Tibial artery (tissue), 4 donors: ENCODE measurements at regions not wholly inside any gene's neighbourhood (a gene's known extent, or its start where the extent isn't known, plus 50 kb on each side); places are given as distances from the start of the nearest gene placed in this dataset.
"Not testable (repeated sequence)": the region's sequence is repeated elsewhere in the genome, so short reads cannot be mapped to it uniquely, and the experiment has no call there.

ENCODE experiments used
- DNase-seq, 2 donors: peaks; one replicate each; pipeline ENCODE4 v3.0.0-alpha.2; 2019
- H3K27ac ChIP-seq, 2 donors: fragments of 200-600 bp; sonication (generic) in 1 of 2; 1 replicate in 1 of 2; 2 replicates in 1 of 2; pipeline ENCODE4 v1.5.1; 2018 to 2019; ENCODE audit warnings: mild to moderate bottlenecking in 1 of 2
- H3K27me3 ChIP-seq, 2 donors: fragments of 200-600 bp; sonication (generic) in 1 of 2; one replicate each; pipeline versions ENCODE4 v1.5.1 to v1.6.0; 2016 to 2019
- H3K36me3 ChIP-seq, 3 donors: fragments of 200-600 bp; sonication (generic) in 2 of 3; one replicate each; pipeline ENCODE4 v1.5.1; 2016 to 2019; ENCODE audit warnings: mild to moderate bottlenecking in 2 of 3
- H3K4me1 ChIP-seq, 4 donors: fragments of 200-600 bp; sonication (generic) in 2 of 4; 1 replicate in 3 of 4; 2 replicates in 1 of 4; pipeline ENCODE4 v1.5.1; 2016 to 2019
- H3K4me3 ChIP-seq, 2 donors: fragments of 200-600 bp; sonication (generic) in 1 of 2; 1 replicate in 1 of 2; 2 replicates in 1 of 2; pipeline ENCODE4 v1.5.1; 2018 to 2019; ENCODE audit warnings: mild to moderate bottlenecking in 2 of 2
- H3K9me3 ChIP-seq, 3 donors: fragments of 200-600 bp; sonication (generic) in 1 of 3; one replicate each; pipeline ENCODE4 v1.5.1; 2016 to 2019
- intact Hi-C: fragments of 100-400 bp; cut with DNase I; formaldehyde crosslinking; loops from one replicate; pipeline ENCODE4 v1.15.0; 2023; ENCODE audit warnings: low total_unique reads
- TF ChIP-seq, protein P1 (sequence below), 2 experiments: fragments of 200-600 bp in 1 of 2; fragments of 450-650 bp in 1 of 2; IDR thresholded peaks; one replicate each; pipeline ENCODE4 v1.5.1; 2017 to 2019; ENCODE audit warnings: antibody characterized with exemption in 2 of 2, mild to moderate bottlenecking in 1 of 2, moderate library complexity in 1 of 2

DNA sequence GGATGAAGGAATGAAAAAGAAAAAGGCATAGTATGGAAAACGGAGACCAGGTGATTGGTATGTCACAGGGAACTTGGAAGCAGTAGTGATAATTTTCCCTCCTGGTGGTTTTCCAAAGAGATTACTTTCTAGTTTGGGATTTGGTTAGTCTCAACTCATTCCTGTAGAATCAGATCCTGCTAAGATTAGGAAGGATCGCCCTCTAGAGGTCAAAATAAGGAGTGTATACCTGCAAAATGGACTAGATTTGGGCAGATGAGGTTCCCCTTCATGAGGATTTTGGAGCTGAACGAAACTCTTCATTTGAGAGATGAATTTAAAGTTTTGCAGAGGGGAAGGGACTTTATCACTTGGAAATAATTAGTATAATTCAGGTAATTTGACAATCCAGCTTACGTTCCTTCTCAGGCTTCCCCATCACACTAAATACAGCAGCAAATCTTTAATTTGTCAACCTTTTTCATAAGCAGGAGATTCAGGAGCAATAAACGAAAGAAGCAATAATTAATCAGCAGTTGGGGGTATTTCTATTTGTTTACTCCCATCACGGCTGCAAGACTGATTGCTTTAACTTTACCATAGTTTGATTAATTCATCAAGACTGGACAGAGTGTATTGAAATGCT is 65.2 kb downstream of the CCDC195 start:
- no peaks in the 10 kb centered on the region for H3K36me3 ChIP-seq
- H3K27me3 ChIP-seq, result no peaks in the 10 kb centered on the region
- TF ChIP-seq, protein P1, sequence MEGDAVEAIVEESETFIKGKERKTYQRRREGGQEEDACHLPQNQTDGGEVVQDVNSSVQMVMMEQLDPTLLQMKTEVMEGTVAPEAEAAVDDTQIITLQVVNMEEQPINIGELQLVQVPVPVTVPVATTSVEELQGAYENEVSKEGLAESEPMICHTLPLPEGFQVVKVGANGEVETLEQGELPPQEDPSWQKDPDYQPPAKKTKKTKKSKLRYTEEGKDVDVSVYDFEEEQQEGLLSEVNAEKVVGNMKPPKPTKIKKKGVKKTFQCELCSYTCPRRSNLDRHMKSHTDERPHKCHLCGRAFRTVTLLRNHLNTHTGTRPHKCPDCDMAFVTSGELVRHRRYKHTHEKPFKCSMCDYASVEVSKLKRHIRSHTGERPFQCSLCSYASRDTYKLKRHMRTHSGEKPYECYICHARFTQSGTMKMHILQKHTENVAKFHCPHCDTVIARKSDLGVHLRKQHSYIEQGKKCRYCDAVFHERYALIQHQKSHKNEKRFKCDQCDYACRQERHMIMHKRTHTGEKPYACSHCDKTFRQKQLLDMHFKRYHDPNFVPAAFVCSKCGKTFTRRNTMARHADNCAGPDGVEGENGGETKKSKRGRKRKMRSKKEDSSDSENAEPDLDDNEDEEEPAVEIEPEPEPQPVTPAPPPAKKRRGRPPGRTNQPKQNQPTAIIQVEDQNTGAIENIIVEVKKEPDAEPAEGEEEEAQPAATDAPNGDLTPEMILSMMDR (IDR thresholded peaks at IDR 0.05), result peak; percentile 81 to 85
- no peak overlapping the region for H3K4me3 ChIP-seq
- no peak for DNase-seq
- no peaks in the 10 kb centered on the region for H3K4me1 ChIP-seq
- intact Hi-C loops, result no loop called here
- no peak overlapping the region for H3K27ac ChIP-seq
- no peaks in the 10 kb centered on the region for H3K9me3 ChIP-seq

DNA sequence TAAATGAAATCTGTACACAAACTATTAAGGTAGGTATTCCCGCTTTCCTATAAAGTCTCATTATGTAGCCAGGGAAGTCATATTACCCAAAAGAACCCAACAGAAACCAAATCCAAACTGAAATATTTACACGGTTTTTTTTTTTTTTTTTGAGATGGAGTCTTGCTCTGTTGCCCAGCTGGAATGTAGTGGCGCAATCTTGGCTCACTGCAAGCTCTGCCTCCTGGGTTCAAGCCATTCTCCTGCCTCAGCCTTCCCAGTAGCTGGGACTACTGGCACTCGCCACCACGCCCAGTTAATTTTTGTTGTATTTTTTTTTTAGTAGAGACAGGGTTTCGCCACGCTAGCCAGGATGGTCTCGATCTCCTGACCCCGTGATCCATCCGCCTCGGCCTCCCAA is 62.5 kb upstream of the CUL3 start:
- not testable (repeated sequence) for H3K27ac ChIP-seq, H3K36me3 ChIP-seq, H3K27me3 ChIP-seq, H3K4me3 ChIP-seq, H3K4me1 ChIP-seq, DNase-seq, H3K9me3 ChIP-seq
- intact Hi-C loops, result loop anchor here (2.0 kb wide), 1 partner anchor 289 kb away; no protein-coding TSS in a partner anchor

DNA sequence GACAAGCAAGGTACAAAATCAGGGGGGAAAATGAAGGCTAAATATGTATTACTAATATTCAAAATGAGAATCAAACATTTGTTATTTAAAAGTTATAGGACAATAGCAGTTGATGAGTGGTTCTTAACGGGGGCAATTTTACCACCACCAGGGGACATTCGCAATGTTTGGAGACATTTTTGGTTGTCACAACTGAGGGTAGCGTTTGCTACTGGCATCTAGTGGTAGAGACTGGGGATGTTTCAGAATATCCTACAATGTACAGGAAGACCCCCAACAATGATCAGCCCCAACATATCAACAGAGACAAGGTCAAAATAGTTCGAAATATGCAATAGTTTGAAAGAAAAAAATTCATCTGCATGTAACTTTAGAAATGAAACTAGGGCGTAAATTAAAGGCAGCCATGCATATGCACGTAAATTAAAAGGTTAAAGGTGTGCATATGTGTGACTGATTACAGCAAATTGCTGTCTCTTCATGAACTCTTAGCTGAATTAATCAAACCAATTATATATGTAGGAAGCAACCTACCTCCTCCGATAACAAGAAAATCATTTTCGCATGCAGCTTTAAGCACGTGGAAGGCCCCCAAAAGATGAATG is 61.2 kb upstream of the CUL3 start:
- TF ChIP-seq, protein P1 (IDR thresholded peaks at IDR 0.05), result peak; percentile 30 to 40
- Histone ChIP-seq H3K27me3 (peaks cover 0 to 2% of the 10 kb centered on the region in 2 donors), H3K36me3 (no peaks in the 10 kb centered on the region), H3K4me3 (no peak overlapping the region), H3K9me3 (no peaks in the 10 kb centered on the region), H3K4me1 (no peaks in the 10 kb centered on the region), H3K27ac (no peak overlapping the region)
- intact Hi-C loops, result no loop called here
- no peak for DNase-seq

- Histone ChIP-seq H3K27ac (no peak overlapping the region), H3K4me3 (no peak overlapping the region), H3K27me3 (peaks cover 0 to 2% of the 10 kb centered on the region in 2 donors), H3K9me3 (no peaks in the 10 kb centered on the region), H3K36me3 (no peaks in the 10 kb centered on the region), H3K4me1 (no peaks in the 10 kb centered on the region)
- intact Hi-C loops, result no loop called here
- no peak for DNase-seq
- TF ChIP-seq, protein P1 (IDR thresholded peaks at IDR 0.05), result no peak
These were observed 60.6 kb upstream of the CUL3 start for GRCh38 chr2:224645722-224646121.

DNA sequence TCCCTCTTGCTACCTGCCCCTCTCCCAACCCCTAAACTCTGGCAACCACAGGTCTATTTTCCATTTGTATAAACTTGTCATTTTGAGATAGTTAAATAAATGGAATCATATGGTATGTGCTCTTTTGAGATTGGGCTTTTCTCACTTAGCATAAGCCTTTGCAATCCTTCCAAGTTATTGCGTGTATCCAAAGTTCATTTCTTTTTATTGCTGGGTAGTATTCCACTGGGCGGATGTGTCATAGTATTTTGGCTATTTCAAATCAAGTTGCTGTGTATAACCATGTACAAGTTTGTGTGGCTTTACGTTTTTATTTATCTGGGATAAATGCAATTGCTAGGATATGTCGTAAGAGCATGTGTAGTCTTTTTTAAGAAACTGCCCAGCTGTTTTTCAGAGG is 55.5 kb upstream of the CUL3 start:
- intact Hi-C loops, result no loop called here
- Histone ChIP-seq H3K4me3 (no peak overlapping the region), H3K4me1 (no peaks in the 10 kb centered on the region), H3K27me3 (peaks cover 0 to 2% of the 10 kb centered on the region in 2 donors), H3K27ac (no peak overlapping the region), H3K36me3 (no peaks in the 10 kb centered on the region), H3K9me3 (no peaks in the 10 kb centered on the region)
- no peak for DNase-seq
- TF ChIP-seq, protein P1 (IDR thresholded peaks at IDR 0.05), result no peak

GRCh38 chr2:224638301-224638823 is 53.2 kb upstream of the CUL3 start:
- no peak overlapping the region for H3K4me3 ChIP-seq
- H3K36me3 ChIP-seq, result no peaks in the 10 kb centered on the region
- H3K27me3 ChIP-seq, result peaks cover 0 to 2% of the 10 kb centered on the region in 2 donors
- intact Hi-C loops, result no loop called here
- no peak for DNase-seq
- TF ChIP-seq, protein P1 (IDR thresholded peaks at IDR 0.05), result no peak
- H3K27ac ChIP-seq, result no peak overlapping the region
- no peaks in the 10 kb centered on the region for H3K9me3 ChIP-seq
- H3K4me1 ChIP-seq, result no peaks in the 10 kb centered on the region
